ENCODE measurements at regions not wholly inside any gene's neighbourhood (a gene's known extent, or its start where the extent isn't known, plus 50 kb on each side); places are given as distances from the start of the nearest gene placed in this dataset.

DNA sequence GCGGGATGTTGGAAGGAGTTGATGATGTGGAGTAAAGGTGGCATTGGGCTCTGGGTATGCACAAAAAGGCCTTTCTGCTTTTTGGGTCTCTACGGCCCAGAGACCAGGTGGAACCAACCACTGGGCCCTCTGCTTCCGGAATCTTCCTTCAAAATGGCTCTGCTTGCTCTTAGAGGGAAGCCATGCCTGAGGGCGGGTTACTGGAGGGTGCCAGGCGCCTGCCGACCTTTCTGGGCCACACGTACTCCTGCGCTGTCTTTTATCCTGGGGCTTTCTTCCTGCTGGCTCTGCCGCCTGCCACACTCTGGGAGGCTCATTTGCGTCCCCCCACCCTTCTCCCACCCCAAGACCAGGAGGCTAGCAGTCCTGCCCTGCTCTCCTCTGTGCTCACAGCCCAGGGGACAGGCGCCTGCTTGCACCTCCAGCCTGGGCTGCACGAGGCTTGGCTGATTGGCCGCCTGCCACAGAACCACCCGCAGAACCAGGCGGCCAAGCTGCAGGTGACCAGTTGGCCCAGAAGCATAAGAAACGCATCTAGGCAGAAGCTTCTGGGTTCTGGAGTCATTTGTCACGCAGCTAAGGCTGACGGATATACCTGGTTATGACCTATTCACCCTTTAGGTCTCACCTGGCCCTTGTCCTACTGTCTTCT lies 536.9 kb downstream of the TBC1D22A start:
- no peak for TF ChIP-seq POLR2AphosphoS5 (IDR thresholded peaks at IDR 0.05; ENCODE audit: low read depth, low read length)
- TF ChIP-seq POLR2A (IDR thresholded peaks at IDR 0.05; ENCODE audit: low read depth, low read length), result no peak
- no peak for TF ChIP-seq SPI1 (IDR thresholded peaks at IDR 0.05; ENCODE audit: low read depth, low read length)
- TF ChIP-seq TAF1 (IDR thresholded peaks at IDR 0.05; ENCODE audit: low read depth, low read length), result no peak
- no peak for TF ChIP-seq PAX5 (IDR thresholded peaks at IDR 0.05; ENCODE audit: insufficient read depth, low read length, severe bottlenecking)

Measured in GM12891 (cell line).